ENCODE measurements at regions not wholly inside any gene's neighbourhood (a gene's known extent, or its start where the extent isn't known, plus 50 kb on each side); places are given as distances from the start of the nearest gene placed in this dataset.

GRCh38 chr12:76216585-76217472 lies 131.4 kb downstream of the BBS10 start (continued):
- TF ChIP-seq, protein P1, sequence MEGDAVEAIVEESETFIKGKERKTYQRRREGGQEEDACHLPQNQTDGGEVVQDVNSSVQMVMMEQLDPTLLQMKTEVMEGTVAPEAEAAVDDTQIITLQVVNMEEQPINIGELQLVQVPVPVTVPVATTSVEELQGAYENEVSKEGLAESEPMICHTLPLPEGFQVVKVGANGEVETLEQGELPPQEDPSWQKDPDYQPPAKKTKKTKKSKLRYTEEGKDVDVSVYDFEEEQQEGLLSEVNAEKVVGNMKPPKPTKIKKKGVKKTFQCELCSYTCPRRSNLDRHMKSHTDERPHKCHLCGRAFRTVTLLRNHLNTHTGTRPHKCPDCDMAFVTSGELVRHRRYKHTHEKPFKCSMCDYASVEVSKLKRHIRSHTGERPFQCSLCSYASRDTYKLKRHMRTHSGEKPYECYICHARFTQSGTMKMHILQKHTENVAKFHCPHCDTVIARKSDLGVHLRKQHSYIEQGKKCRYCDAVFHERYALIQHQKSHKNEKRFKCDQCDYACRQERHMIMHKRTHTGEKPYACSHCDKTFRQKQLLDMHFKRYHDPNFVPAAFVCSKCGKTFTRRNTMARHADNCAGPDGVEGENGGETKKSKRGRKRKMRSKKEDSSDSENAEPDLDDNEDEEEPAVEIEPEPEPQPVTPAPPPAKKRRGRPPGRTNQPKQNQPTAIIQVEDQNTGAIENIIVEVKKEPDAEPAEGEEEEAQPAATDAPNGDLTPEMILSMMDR (conservative IDR thresholded peaks at IDR 0.05; ENCODE audit: low read depth, low read length): no peak

GRCh38 chr12:76208129-76208528 lies 123.6 kb upstream of the NAP1L1 start:
- no peak overlapping the region for H3K4me3 ChIP-seq (ENCODE audit: insufficient read depth, low read depth, low read length)
- H4K8ac ChIP-seq (ENCODE audit: low read depth in 2 of 2, low read length in 2 of 2): no peak overlapping the region
- H3K27ac ChIP-seq (ENCODE audit: insufficient read depth, low read length): no peak overlapping the region
- no peak overlapping the region for H2BK5ac ChIP-seq (ENCODE audit: low read depth, low read length, poor library complexity, severe bottlenecking)
- no peaks in the 10 kb centered on the region for H3K79me1 ChIP-seq (ENCODE audit: low read depth in 1 of 2, low read length in 2 of 2)
- no peak overlapping the region for H4K91ac ChIP-seq (ENCODE audit: insufficient read depth, low read depth, low read length)
- no peaks in the 10 kb centered on the region for H3K9me1 ChIP-seq (ENCODE audit: insufficient read depth, low read length)
- no peak overlapping the region for H3K23ac ChIP-seq (ENCODE audit: low read depth, low read length)
- H3K9ac ChIP-seq (ENCODE audit: low read depth, low read length): no peak overlapping the region
- no peak overlapping the region for H2AFZ ChIP-seq (replicated peaks; ENCODE audit: low read length, poor library complexity)
- intact Hi-C loops (cut with micrococcal nuclease) (no loop called here), dilution Hi-C loops (cut with HindIII; ENCODE audit: low sequenced_read_pairs, unreplicated experiment) (no loop called here), in situ Hi-C loops (cut with MboI; ENCODE audit: low sequenced_read_pairs) (no loop called here)
- H3K36me3 ChIP-seq (ENCODE audit: control insufficient read depth, insufficient read depth, low read length): no peaks in the 10 kb centered on the region
- no peak overlapping the region for H3K4me2 ChIP-seq (ENCODE audit: low read depth, low read length)
- no peak overlapping the region for H3K56ac ChIP-seq (ENCODE audit: extremely low read depth, insufficient read depth, low read length)
- ATAC-seq (ENCODE audit: low read depth): peak; percentile 61
- H4K20me1 ChIP-seq (ENCODE audit: insufficient read depth, low read length): no peaks in the 10 kb centered on the region
- peaks cover 1% of the 10 kb centered on the region; the same call in 1 of the 2 replicates for H3K9me3 ChIP-seq (ENCODE audit: control insufficient read depth, insufficient read depth, low read length)
- no peak overlapping the region for H2AK5ac ChIP-seq (ENCODE audit: low read depth, low read length)
- ChIA-PET CTCF (no interaction called here), POLR2A (ENCODE audit: unreplicated experiment) (no interaction called here)
- no peak overlapping the region for H2AK9ac ChIP-seq (replicated peaks; ENCODE audit: low read depth, low read length, poor library complexity)
- H3K18ac ChIP-seq (ENCODE audit: low read depth, low read length): no peak overlapping the region
- no TSS peak for BruUV-seq (replicated peaks)
- H2BK20ac ChIP-seq (ENCODE audit: low read depth, low read length): no peak overlapping the region
- peaks cover 2% of the 10 kb centered on the region; the same call in 1 of the 2 replicates for H3K27me3 ChIP-seq (ENCODE audit: control insufficient read depth, insufficient read depth, low read length)
- no peak overlapping the region for H3K4ac ChIP-seq (ENCODE audit: low read depth, low read length)
- no peak overlapping the region for H3K14ac ChIP-seq (replicated peaks; ENCODE audit: low read depth, low read length)
- no peak overlapping the region for H2BK120ac ChIP-seq (ENCODE audit: low read depth, low read length)
- no peak overlapping the region for H4K5ac ChIP-seq (ENCODE audit: low read depth, low read length)
- H3K4me1 ChIP-seq (ENCODE audit: control insufficient read depth, insufficient read depth, low read length): no peaks in the 10 kb centered on the region
- H2BK15ac ChIP-seq (ENCODE audit: low read depth, low read length): no peak overlapping the region
- no peak for DNase-seq
- TF ChIP-seq RFX5 (IDR thresholded peaks at IDR 0.05; ENCODE audit: low read depth, low read length): no peak
- TF ChIP-seq, protein P2, sequence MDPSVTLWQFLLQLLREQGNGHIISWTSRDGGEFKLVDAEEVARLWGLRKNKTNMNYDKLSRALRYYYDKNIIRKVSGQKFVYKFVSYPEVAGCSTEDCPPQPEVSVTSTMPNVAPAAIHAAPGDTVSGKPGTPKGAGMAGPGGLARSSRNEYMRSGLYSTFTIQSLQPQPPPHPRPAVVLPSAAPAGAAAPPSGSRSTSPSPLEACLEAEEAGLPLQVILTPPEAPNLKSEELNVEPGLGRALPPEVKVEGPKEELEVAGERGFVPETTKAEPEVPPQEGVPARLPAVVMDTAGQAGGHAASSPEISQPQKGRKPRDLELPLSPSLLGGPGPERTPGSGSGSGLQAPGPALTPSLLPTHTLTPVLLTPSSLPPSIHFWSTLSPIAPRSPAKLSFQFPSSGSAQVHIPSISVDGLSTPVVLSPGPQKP (IDR thresholded peaks at IDR 0.05; ENCODE audit: borderline replicate concordance, low read depth, low read length): no peak
- TF ChIP-seq SMC3 (IDR thresholded peaks at IDR 0.05; ENCODE audit: low read depth, low read length): no peak
- TF ChIP-seq NFE2L2 (IDR thresholded peaks at IDR 0.05; ENCODE audit: low read depth, low read length): no peak
- TF ChIP-seq USF2 (IDR thresholded peaks at IDR 0.05; ENCODE audit: low read depth, low read length): no peak
- TF ChIP-seq RAD21 (IDR thresholded peaks at IDR 0.05; ENCODE audit: low read length): no peak
- TF ChIP-seq POLR2A (IDR thresholded peaks at IDR 0.05; ENCODE audit: low read depth, low read length): no peak
- no peak for TF ChIP-seq MXI1 (IDR thresholded peaks at IDR 0.05; ENCODE audit: borderline replicate concordance, low read depth, low read length)
- TF ChIP-seq MAFK (IDR thresholded peaks at IDR 0.05; ENCODE audit: low read depth, low read length): no peak
- TF ChIP-seq RCOR1 (IDR thresholded peaks at IDR 0.05; ENCODE audit: insufficient replicate concordance, low read length): no peak
- TF ChIP-seq CEBPB (IDR thresholded peaks at IDR 0.05; ENCODE audit: low read depth, low read length): no peak
- TF ChIP-seq CHD1 (IDR thresholded peaks at IDR 0.05; ENCODE audit: low read depth, low read length): no peak
- TF ChIP-seq BHLHE40 (IDR thresholded peaks at IDR 0.05; ENCODE audit: low read depth, low read length): no peak
